Ovary (tissue), 7 donors: ENCODE measurements at regions not wholly inside any gene's neighbourhood (a gene's known extent, or its start where the extent isn't known, plus 50 kb on each side); places are given as distances from the start of the nearest gene placed in this dataset.

Source experiments
- DNase-seq, 5 donors: peaks; one replicate each; pipeline ENCODE4 v3.0.0-alpha.2; 2019 to 2020
- H3K27ac ChIP-seq, 2 donors: fragments of 200-600 bp; one replicate each; pipeline versions ENCODE4 v1.5.1 to v1.8.0; 2019 to 2022
- H3K27me3 ChIP-seq: fragments of 200-600 bp; one replicate; pipeline ENCODE4 v1.8.0; 2022
- H3K36me3 ChIP-seq: fragments of 200-600 bp; sonication (generic); one replicate; pipeline ENCODE4 v1.5.1; 2019
- H3K4me1 ChIP-seq: one replicate; pipeline ENCODE4 v1.8.1; 2013; ENCODE audit warnings: mild to moderate bottlenecking, moderate library complexity; ENCODE audit not compliant: insufficient read depth
- H3K4me3 ChIP-seq: fragments of 200-600 bp; sonication (generic); one replicate; pipeline ENCODE4 v1.5.1; 2017
- H3K9me3 ChIP-seq, 2 donors: fragments of 200-600 bp in 1 of 2; sonication (generic) in 1 of 2; one replicate each; pipeline versions ENCODE4 v1.5.1 to v1.8.1; 2013 to 2019; ENCODE audit warnings: mild to moderate bottlenecking in 1 of 2, moderate library complexity in 1 of 2
- EP300 ChIP-seq: sonication (generic); formaldehyde crosslinking; IDR thresholded peaks from one replicate; pipeline ENCODE4 v1.6.1; 2017; ENCODE audit warnings: antibody characterized with exemption
- POLR2A ChIP-seq: fragments of 450-650 bp; IDR thresholded peaks from one replicate; pipeline ENCODE4 v1.6.1; 2017; ENCODE audit warnings: antibody characterized with exemption, mild to moderate bottlenecking, moderate library complexity
- WGBS, 3 donors: extraction: QIAGEN DNeasy Blood & Tissue Kit in 1 of 3; methylation state at CpG; one replicate each; pipeline versions ENCODE4 v1.1.5 to v1.1.7; 2013 to 2017; 5-methylcytosine and 5-hydroxymethylcytosine counted together
- intact Hi-C, 4 donors: fragments of 100-400 bp; cut with DNase I; formaldehyde crosslinking; loops; one replicate each; pipeline versions ENCODE4 v1.11.0 to v1.15.1; 2022 to 2023
- TF ChIP-seq, protein P1 (sequence below), 3 donors: fragments of 450-650 bp in 2 of 3; fragments of 200-600 bp in 1 of 3; IDR thresholded peaks; one replicate each; pipeline versions ENCODE4 v1.5.1 to v1.8.0; 2016 to 2022; ENCODE audit warnings: antibody characterized with exemption in 3 of 3, mild to moderate bottlenecking in 1 of 3
- donor health status: DM: no; HTN: no; CAD: no; lungs with moderate emphysema.
- donor health status: DM: no; HTN: no; CAD: no.
- donor health status: Bipolar disorder and iron deficiency.
- donor health status: DM: no; HTN: no; CAD: no.
- donor health status: DM: yes; HTN: yes; CAD: no.

DNA sequence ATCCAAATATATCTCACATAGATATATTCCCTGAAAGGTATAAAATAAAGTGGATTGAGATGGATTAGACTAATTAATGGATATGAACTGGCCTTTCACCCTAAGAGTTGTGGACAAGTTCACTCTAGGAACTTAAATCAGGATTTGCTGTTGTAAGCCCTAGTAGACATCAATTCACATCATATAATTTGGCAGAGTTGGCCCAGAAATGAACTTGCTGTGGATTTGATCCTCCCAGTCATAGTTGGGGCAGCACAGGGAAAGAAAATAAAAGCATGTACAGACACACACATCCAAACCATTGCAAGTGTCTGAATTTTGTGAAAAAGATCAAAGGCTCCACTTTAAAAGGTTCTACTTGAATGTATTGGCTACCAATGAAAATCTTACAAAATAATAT, 734.7 kb upstream of the NR2F2 start:
- H3K4me1 ChIP-seq = peaks cover 4% of the 10 kb centered on the region
- no peaks in the 10 kb centered on the region for H3K27me3 ChIP-seq
- TF ChIP-seq POLR2A (no peak), EP300 (no peak)
- TF ChIP-seq, protein P1, sequence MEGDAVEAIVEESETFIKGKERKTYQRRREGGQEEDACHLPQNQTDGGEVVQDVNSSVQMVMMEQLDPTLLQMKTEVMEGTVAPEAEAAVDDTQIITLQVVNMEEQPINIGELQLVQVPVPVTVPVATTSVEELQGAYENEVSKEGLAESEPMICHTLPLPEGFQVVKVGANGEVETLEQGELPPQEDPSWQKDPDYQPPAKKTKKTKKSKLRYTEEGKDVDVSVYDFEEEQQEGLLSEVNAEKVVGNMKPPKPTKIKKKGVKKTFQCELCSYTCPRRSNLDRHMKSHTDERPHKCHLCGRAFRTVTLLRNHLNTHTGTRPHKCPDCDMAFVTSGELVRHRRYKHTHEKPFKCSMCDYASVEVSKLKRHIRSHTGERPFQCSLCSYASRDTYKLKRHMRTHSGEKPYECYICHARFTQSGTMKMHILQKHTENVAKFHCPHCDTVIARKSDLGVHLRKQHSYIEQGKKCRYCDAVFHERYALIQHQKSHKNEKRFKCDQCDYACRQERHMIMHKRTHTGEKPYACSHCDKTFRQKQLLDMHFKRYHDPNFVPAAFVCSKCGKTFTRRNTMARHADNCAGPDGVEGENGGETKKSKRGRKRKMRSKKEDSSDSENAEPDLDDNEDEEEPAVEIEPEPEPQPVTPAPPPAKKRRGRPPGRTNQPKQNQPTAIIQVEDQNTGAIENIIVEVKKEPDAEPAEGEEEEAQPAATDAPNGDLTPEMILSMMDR (IDR thresholded peaks at IDR 0.05) = no peak
- no peaks in the 10 kb centered on the region for H3K36me3 ChIP-seq
- no peak overlapping the region for H3K27ac ChIP-seq
- H3K4me3 ChIP-seq = no peak overlapping the region
- intact Hi-C loops = no loop called here
- DNase-seq = no peak
- no peaks in the 10 kb centered on the region for H3K9me3 ChIP-seq

DNA sequence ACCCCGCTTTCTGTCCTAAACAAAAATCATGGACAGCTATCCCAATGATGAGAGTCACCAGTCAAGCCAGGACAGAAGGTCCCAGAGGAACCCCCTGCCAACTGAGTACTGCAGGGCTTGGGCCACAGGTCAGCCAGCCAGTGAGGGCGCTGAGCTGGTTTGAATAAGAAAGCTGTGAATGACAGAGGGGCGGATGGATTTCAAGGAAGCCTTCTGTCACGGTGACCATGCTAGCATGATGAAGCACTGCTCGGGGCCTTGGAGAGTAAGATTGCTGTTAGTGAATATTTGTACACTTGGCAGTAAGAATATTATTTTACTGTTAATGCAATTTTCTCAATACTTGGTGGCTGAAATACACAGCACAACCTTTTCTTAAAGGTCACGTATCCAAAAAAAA, 734.0 kb upstream of the NR2F2 start:
- H3K4me1 ChIP-seq = peaks cover 4% of the 10 kb centered on the region
- H3K27me3 ChIP-seq = no peaks in the 10 kb centered on the region
- intact Hi-C loops = no loop called here
- 41 to 49% (median 45%) methylated on average over 6 of the region's 6 CpGs for WGBS, 3 donors
- no peak overlapping the region for H3K4me3 ChIP-seq
- peak in 1 of 5 donors; percentile 32 for DNase-seq
- H3K36me3 ChIP-seq = no peaks in the 10 kb centered on the region
- TF ChIP-seq, protein P1 (IDR thresholded peaks at IDR 0.05) = no peak
- no peak for TF ChIP-seq POLR2A
- TF ChIP-seq EP300 = no peak
- H3K27ac ChIP-seq = no peak overlapping the region
- H3K9me3 ChIP-seq = no peaks in the 10 kb centered on the region

DNA sequence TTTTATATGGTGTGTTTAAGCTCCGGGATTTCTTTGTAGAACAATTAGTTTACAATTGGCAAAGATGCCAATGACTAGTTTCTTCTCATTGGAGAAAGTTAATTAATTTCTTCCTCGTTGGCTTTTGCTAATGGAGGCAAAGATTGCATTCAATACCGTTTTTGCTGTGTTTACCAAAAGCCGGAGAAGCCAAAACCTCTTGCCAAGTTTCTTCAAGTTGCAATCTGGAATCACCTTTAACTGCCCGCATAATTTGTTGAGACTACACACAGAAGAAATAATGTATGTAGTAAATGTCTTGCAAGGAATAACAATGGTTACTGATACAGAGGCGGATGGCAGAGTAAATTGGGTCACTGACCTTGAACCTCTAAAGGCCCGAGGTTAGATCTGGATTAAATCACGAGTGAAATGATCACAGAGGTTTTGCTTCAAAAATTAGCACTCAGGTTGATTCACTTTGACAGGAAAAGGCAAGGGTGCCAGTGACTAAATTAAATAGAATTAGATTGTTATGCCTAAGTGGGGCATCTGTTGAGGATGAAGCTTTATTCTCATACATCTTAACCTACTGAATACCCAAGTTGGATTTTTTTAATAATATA, 732.1 kb upstream of the NR2F2 start:
- intact Hi-C loops = no loop called here

DNA sequence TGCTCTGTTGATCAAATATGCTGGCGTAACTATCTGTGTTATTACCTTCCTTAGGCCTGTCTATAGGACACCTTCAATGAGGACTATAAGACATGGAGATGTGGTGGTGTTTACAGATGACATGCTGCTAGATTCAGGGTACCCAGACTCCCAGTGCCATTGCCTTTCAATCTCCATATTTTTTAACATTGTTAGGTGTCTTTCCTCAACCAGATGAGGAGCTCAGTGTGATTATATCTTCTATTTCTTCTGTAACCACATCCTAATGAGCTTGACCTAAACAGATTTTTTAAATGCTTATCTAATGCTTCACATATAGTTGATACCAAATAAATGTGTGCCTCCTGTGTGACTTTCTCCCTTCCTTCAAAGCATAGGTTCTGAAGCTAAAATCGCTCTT, 730.1 kb upstream of the NR2F2 start:
- no peak overlapping the region for H3K27ac ChIP-seq
- peaks cover 4% of the 10 kb centered on the region for H3K4me1 ChIP-seq
- H3K27me3 ChIP-seq = no peaks in the 10 kb centered on the region
- WGBS, 3 donors = 96 to 98% (median 98%) methylated on average over 2 of the region's 2 CpGs
- H3K9me3 ChIP-seq = no peaks in the 10 kb centered on the region
- intact Hi-C loops = no loop called here
- TF ChIP-seq POLR2A (no peak), EP300 (no peak)
- TF ChIP-seq, protein P1 (IDR thresholded peaks at IDR 0.05) = no peak
- H3K36me3 ChIP-seq = no peaks in the 10 kb centered on the region
- no peak for DNase-seq
- H3K4me3 ChIP-seq = no peak overlapping the region

More for the DNA sequence above, 732.1 kb upstream of the NR2F2 start:
- DNase-seq = no peak
- Histone ChIP-seq H3K27ac (no peak overlapping the region), H3K4me1 (peaks cover 4% of the 10 kb centered on the region), H3K4me3 (no peak overlapping the region), H3K27me3 (no peaks in the 10 kb centered on the region), H3K9me3 (no peaks in the 10 kb centered on the region), H3K36me3 (no peaks in the 10 kb centered on the region)
- TF ChIP-seq POLR2A = no peak
- TF ChIP-seq EP300 = no peak
- TF ChIP-seq, protein P1 (IDR thresholded peaks at IDR 0.05) = no peak
- 32 to 59% (median 36%) methylated on average over 8 of the region's 8 CpGs for WGBS, 3 donors
